ENCODE measurements at regions not wholly inside any gene's neighbourhood (a gene's known extent, or its start where the extent isn't known, plus 50 kb on each side); places are given as distances from the start of the nearest gene placed in this dataset.

DNA sequence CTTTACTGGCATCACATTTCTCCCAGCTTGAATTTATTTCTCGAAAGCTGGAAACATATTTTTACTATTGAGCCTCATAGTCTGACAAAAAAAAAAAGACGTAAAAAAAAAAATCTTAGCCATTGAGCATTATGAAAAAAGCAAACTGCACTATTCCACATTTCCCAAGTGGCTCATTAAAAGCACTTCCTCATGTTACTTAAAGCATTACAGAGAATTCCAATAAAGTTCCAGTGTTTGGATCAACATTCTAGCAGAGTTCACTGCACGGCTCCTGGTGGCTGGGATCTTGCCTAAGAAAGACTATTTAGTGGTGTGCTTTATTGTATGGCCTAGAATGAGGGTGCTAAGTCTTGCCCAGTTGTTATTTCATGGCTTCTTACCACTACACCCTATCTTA lies 476.2 kb downstream of the PPARGC1A start:
- no peak for DNase-seq (ENCODE audit: low spot score)
- intact Hi-C loops (cut with micrococcal nuclease; ENCODE audit: unreplicated experiment) (no loop called here), in situ Hi-C loops (cut with HindIII; ENCODE audit: extremely low pct_ligation_motif_present, low pct_unique_long_range_greater_than_20kb) (no loop called here)
- Histone ChIP-seq H2AFZ (ENCODE audit: low read length) (no peak overlapping the region), H3K27me3 (ENCODE audit: control insufficient read depth in 1 of 2, insufficient read depth in 2 of 2, low read length in 2 of 2) (no peaks in the 10 kb centered on the region), H3K36me3 (replicated peaks in 1 of 2; ENCODE audit: control insufficient read depth in 1 of 2, insufficient read depth in 2 of 2, low read length in 2 of 2) (no peaks in the 10 kb centered on the region), H4K20me1 (ENCODE audit: insufficient read depth, low read length) (no peaks in the 10 kb centered on the region), H3K79me2 (ENCODE audit: insufficient read depth, low read length) (no peaks in the 10 kb centered on the region), H3K9me3 (ENCODE audit: low read length) (peaks cover 35% of the 10 kb centered on the region), H3K9ac (ENCODE audit: insufficient read depth, low read depth, low read length) (no peak overlapping the region), H3K4me1 (ENCODE audit: insufficient read depth, low read length) (no peaks in the 10 kb centered on the region), H3K4me2 (ENCODE audit: low read depth, low read length) (no peak overlapping the region), H3K27ac (ENCODE audit: extremely low read length, insufficient read depth, low read length) (no peak overlapping the region), H3K4me3 (replicated peaks in 1 of 3; ENCODE audit: insufficient read depth in 1 of 3, low read depth in 2 of 3, low read length in 3 of 3) (no peak overlapping the region)
- no peak for FAIRE-seq
- ATAC-seq: no peak
- WGBS (ENCODE audit: low lambda C conversion rate): 0% methylated on average over 3 of the region's 3 CpGs
- POLR2A ChIA-PET: no interaction called here
- no TSS peak for BruUV-seq (replicated peaks)
- CTCF ChIA-PET (ENCODE audit: low intra/inter-chr PET ratio, low total read pairs): no interaction called here
- TF ChIP-seq TCF7 (IDR thresholded peaks at IDR 0.05; ENCODE audit: low read depth) (no peak), NBN (conservative IDR thresholded peaks at IDR 0.05) (no peak), RFXANK (CRISPR knock-in tag; IDR thresholded peaks at IDR 0.05) (no peak), ZFY (CRISPR knock-in tag; IDR thresholded peaks at IDR 0.05) (no peak), SPEN (CRISPR knock-in tag; IDR thresholded peaks at IDR 0.05; ENCODE audit: low read depth) (no peak), ZNF782 (CRISPR knock-in tag; IDR thresholded peaks at IDR 0.05; ENCODE audit: borderline replicate concordance) (no peak)
- TF ChIP-seq, protein P1, sequence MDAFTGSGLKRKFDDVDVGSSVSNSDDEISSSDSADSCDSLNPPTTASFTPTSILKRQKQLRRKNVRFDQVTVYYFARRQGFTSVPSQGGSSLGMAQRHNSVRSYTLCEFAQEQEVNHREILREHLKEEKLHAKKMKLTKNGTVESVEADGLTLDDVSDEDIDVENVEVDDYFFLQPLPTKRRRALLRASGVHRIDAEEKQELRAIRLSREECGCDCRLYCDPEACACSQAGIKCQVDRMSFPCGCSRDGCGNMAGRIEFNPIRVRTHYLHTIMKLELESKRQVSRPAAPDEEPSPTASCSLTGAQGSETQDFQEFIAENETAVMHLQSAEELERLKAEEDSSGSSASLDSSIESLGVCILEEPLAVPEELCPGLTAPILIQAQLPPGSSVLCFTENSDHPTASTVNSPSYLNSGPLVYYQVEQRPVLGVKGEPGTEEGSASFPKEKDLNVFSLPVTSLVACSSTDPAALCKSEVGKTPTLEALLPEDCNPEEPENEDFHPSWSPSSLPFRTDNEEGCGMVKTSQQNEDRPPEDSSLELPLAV (CRISPR knock-in tag; conservative IDR thresholded peaks at IDR 0.05; ENCODE audit: low read depth): no peak
- TF ChIP-seq, protein P2, sequence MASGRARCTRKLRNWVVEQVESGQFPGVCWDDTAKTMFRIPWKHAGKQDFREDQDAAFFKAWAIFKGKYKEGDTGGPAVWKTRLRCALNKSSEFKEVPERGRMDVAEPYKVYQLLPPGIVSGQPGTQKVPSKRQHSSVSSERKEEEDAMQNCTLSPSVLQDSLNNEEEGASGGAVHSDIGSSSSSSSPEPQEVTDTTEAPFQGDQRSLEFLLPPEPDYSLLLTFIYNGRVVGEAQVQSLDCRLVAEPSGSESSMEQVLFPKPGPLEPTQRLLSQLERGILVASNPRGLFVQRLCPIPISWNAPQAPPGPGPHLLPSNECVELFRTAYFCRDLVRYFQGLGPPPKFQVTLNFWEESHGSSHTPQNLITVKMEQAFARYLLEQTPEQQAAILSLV (CRISPR knock-in tag; IDR thresholded peaks at IDR 0.05; ENCODE audit: borderline replicate concordance): no peak
- TF ChIP-seq, protein P3, sequence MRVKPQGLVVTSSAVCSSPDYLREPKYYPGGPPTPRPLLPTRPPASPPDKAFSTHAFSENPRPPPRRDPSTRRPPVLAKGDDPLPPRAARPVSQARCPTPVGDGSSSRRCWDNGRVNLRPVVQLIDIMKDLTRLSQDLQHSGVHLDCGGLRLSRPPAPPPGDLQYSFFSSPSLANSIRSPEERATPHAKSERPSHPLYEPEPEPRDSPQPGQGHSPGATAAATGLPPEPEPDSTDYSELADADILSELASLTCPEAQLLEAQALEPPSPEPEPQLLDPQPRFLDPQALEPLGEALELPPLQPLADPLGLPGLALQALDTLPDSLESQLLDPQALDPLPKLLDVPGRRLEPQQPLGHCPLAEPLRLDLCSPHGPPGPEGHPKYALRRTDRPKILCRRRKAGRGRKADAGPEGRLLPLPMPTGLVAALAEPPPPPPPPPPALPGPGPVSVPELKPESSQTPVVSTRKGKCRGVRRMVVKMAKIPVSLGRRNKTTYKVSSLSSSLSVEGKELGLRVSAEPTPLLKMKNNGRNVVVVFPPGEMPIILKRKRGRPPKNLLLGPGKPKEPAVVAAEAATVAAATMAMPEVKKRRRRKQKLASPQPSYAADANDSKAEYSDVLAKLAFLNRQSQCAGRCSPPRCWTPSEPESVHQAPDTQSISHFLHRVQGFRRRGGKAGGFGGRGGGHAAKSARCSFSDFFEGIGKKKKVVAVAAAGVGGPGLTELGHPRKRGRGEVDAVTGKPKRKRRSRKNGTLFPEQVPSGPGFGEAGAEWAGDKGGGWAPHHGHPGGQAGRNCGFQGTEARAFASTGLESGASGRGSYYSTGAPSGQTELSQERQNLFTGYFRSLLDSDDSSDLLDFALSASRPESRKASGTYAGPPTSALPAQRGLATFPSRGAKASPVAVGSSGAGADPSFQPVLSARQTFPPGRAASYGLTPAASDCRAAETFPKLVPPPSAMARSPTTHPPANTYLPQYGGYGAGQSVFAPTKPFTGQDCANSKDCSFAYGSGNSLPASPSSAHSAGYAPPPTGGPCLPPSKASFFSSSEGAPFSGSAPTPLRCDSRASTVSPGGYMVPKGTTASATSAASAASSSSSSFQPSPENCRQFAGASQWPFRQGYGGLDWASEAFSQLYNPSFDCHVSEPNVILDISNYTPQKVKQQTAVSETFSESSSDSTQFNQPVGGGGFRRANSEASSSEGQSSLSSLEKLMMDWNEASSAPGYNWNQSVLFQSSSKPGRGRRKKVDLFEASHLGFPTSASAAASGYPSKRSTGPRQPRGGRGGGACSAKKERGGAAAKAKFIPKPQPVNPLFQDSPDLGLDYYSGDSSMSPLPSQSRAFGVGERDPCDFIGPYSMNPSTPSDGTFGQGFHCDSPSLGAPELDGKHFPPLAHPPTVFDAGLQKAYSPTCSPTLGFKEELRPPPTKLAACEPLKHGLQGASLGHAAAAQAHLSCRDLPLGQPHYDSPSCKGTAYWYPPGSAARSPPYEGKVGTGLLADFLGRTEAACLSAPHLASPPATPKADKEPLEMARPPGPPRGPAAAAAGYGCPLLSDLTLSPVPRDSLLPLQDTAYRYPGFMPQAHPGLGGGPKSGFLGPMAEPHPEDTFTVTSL (CRISPR knock-in tag; IDR thresholded peaks at IDR 0.05; ENCODE audit: borderline replicate concordance): no peak

Measured in HepG2 (cell line).